Lower lobe of right lung (tissue), 2 donors: ENCODE measurements at regions not wholly inside any gene's neighbourhood (a gene's known extent, or its start where the extent isn't known, plus 50 kb on each side); places are given as distances from the start of the nearest gene placed in this dataset.
"Not testable (repeated sequence)": the region's sequence is repeated elsewhere in the genome, so short reads cannot be mapped to it uniquely, and the experiment has no call there.

ENCODE experiments used
- ATAC-seq, 2 donors: fragments of 200-7000 bp; cut with Tn5 transposase; one replicate each; pipeline ENCODE4 v1.9.1; 2020 to 2022; ENCODE audit warnings: mild to moderate bottlenecking in 2 of 2, moderate library complexity in 2 of 2
- DNase-seq: peaks from one replicate; pipeline ENCODE4 v3.0.0-alpha.2; 2020
- H3K27ac ChIP-seq: fragments of 200-600 bp; one replicate; pipeline ENCODE4 v1.8.0; 2022
- H3K27me3 ChIP-seq: fragments of 200-600 bp; one replicate; pipeline ENCODE4 v1.8.0; 2022; ENCODE audit warnings: low read depth
- H3K36me3 ChIP-seq: fragments of 200-600 bp; one replicate; pipeline ENCODE4 v1.8.0; 2022; ENCODE audit warnings: mild to moderate bottlenecking
- H3K4me1 ChIP-seq: fragments of 200-600 bp; one replicate; pipeline ENCODE4 v1.8.0; 2022
- H3K4me3 ChIP-seq: fragments of 200-600 bp; one replicate; pipeline ENCODE4 v1.8.0; 2022; ENCODE audit warnings: mild to moderate bottlenecking
- H3K9me3 ChIP-seq: fragments of 200-600 bp; one replicate; pipeline ENCODE4 v1.8.0; 2022
- CTCF ChIP-seq: fragments of 200-600 bp; IDR thresholded peaks from one replicate; pipeline ENCODE4 v1.8.0; 2022; ENCODE audit warnings: antibody characterized with exemption, mild to moderate bottlenecking
- intact Hi-C: fragments of 100-400 bp; cut with DNase I; formaldehyde crosslinking; loops from one replicate; pipeline ENCODE4 v1.11.0; 2022
- donor health status: DM: no; HTN: yes; CAD: no; lungs with severe emphysema.

DNA sequence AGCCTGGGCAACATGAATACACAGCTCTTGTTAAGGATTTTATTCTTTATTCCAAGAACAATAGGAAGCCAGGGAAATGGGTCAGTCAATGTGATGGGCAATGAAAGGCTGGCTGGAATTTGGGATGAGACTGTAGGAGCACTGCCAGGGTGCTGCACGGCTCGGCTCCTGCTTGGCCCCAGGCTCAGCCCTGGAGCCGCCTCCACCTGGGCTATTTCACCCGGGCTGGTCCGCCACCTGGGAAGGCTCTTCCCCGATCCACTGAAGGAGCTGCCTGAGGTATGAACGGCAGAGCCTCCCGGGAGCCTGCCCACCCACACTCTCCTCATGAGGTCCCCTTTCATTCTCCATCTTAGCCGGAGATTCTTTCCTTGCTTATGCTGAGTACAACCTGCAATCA, 80.4 kb upstream of the KMT2C start:
- intact Hi-C loops, result no loop called here
- Histone ChIP-seq H3K27ac (no peak overlapping the region), H3K4me3 (no peak overlapping the region), H3K36me3 (no peaks in the 10 kb centered on the region), H3K27me3 (no peaks in the 10 kb centered on the region), H3K4me1 (no peaks in the 10 kb centered on the region), H3K9me3 (peaks cover 5% of the 10 kb centered on the region)
- ATAC-seq (no peak), DNase-seq (no peak)
- TF ChIP-seq CTCF, result no peak

GRCh38 chr7:152515266-152515950, 79.6 kb upstream of the KMT2C start:
- H3K9me3 ChIP-seq, ATAC-seq, intact Hi-C loops: not testable (repeated sequence)

GRCh38 chr7:152514771-152515105, 78.9 kb upstream of the KMT2C start:
- intact Hi-C loops, result no loop called here
- TF ChIP-seq CTCF, result no peak

More at GRCh38 chr7:152515266-152515950, 79.6 kb upstream of the KMT2C start:
- H3K4me1 ChIP-seq, H3K27ac ChIP-seq, DNase-seq, H3K4me3 ChIP-seq, H3K27me3 ChIP-seq, H3K36me3 ChIP-seq: not testable (repeated sequence)

DNA sequence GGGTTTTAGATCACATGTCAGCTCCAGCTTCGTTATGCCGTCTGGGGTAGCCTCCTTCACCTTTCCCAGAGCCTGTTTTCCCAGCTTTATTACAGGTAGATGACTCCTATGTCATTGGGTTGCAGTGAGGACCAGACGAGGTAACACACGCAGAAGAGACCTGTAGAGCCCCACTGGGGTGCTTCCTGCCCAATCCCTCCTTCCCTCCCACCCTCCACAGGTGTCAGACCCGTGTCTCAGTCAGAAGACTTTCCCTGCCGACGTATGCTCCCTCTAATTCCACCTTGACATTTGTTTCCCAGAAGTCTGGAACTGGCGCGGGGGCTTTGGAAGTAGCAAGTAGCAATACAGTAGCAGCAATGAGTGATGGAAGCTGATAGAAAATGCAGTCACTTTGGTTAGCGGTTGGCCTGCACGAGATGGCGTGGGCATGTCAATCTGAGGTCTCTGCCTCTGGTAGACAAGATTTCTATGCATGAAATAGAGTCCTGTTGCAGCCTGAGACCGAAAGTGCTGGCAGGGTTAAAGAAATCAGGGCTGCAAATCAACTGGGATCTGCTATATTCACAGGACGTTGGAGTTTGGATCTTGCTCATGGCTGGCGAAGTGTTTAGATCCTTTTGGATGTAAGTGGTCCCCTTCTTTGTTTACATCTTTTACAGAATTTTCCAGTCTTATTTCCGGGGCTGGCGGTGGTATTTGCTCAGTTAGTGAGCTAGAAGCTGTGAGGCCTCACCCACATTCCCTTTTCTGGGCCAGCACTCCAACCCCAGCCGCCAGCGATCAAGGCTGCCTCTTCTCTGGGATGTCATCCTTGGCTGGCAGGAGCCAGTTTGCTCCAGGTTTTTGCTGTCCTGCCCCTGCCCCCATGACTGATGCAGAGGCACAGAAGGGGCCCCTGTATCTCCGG, 78.3 kb upstream of the KMT2C start:
- no peaks in the 10 kb centered on the region for H3K4me1 ChIP-seq
- no peak for TF ChIP-seq CTCF
- intact Hi-C loops, result no loop called here
- H3K4me3 ChIP-seq, result no peak overlapping the region
- DNase-seq (no peak), ATAC-seq (no peak)
- no peak overlapping the region for H3K27ac ChIP-seq
- no peaks in the 10 kb centered on the region for H3K27me3 ChIP-seq
- no peaks in the 10 kb centered on the region for H3K36me3 ChIP-seq
- peaks cover 2% of the 10 kb centered on the region for H3K9me3 ChIP-seq

More at GRCh38 chr7:152514771-152515105, 78.9 kb upstream of the KMT2C start:
- Histone ChIP-seq H3K27ac (no peak overlapping the region), H3K4me3 (no peak overlapping the region), H3K4me1 (no peaks in the 10 kb centered on the region), H3K27me3 (no peaks in the 10 kb centered on the region), H3K9me3 (peaks cover 5% of the 10 kb centered on the region), H3K36me3 (no peaks in the 10 kb centered on the region)
- ATAC-seq, result no peak
- DNase-seq, result no peak

DNA sequence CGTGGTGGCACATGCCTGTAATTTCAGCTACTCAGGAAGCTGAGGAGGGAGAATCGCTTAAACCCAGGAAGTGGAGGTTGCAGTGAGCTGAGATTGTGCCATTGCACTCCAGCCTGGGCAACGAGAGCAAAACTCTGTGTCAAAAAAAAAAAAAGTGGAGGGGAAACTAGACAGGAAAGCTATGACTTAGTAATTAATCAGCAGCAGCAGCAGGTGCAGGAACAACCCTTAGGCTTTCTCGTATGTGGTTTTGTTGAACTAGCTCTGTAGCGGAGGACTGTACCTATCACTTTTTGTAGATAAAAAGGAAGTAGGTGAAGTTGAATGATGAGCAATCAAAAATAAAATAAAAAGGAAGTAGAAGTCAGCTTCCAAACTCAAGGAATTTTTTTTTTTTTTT, 76.9 kb upstream of the KMT2C start:
- DNase-seq (no peak), ATAC-seq (no peak)
- intact Hi-C loops, result no loop called here
- TF ChIP-seq CTCF, result no peak
- Histone ChIP-seq H3K9me3 (no peaks in the 10 kb centered on the region), H3K27me3 (no peaks in the 10 kb centered on the region), H3K36me3 (no peaks in the 10 kb centered on the region), H3K27ac (no peak overlapping the region), H3K4me1 (no peaks in the 10 kb centered on the region), H3K4me3 (peak overlapping the region; percentile 11)

DNA sequence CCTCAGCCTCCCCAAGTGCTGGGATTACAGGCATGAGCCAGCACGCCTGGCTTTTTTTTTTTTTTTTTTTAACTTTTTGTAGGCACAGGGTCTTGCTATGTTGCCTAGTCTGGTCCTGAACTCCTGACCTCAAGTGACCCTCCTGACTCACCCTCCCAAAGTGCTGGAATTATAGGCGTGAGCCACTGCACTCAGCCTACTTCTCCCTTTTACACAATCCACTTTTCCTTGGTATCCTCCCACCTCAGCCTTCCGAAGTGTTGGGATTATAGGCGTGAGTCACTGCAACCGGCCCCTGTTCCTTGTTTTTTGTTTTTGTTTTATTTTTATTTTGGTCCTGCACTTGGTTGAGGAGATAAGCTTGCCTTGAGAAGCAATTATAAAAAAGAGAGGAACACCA, 75.9 kb upstream of the KMT2C start:
- no peaks in the 10 kb centered on the region for H3K27me3 ChIP-seq
- H3K36me3 ChIP-seq, result no peaks in the 10 kb centered on the region
- TF ChIP-seq CTCF, result no peak
- H3K27ac ChIP-seq, result no peak overlapping the region
- ATAC-seq (no peak), DNase-seq (no peak)
- H3K9me3 ChIP-seq, result no peaks in the 10 kb centered on the region
- intact Hi-C loops, result no loop called here
- H3K4me3 ChIP-seq, result no peak overlapping the region
- H3K4me1 ChIP-seq, result no peaks in the 10 kb centered on the region
